T-helper 2 cell treated with Interferon-gamma antibody and Interleukin-4, amounts not matched to agents 100 ng/mL and 5 ng/mL, for 36 hours (primary cell): ENCODE measurements at regions not wholly inside any gene's neighbourhood (a gene's known extent, or its start where the extent isn't known, plus 50 kb on each side); places are given as distances from the start of the nearest gene placed in this dataset.

Experiments used
- intact Hi-C: fragments of 100-400 bp; cut with micrococcal nuclease; formaldehyde crosslinking; loops from one replicate; pipeline ENCODE4 v1.15.1; 2023

DNA sequence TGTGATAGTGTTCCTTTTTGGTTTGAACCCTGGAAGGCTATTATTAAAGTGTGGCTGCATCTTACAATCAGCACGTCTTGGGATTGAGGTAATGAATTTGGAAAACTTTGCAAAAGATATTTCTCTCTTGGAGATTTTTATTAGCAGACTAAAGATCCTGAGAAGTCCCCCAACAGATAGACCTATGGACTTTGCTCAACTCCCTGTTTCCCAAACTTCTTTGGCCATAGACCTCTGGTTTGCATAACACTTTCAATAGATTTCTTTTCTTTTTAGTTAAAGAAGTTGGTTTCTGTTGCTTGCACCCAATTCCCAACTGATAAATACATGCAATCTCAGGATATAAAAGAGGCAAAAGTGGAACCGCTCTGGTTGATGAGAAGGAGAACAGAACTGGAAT lies 465.8 kb upstream of the PROK2 start:
- intact Hi-C loops, result no loop called here

DNA sequence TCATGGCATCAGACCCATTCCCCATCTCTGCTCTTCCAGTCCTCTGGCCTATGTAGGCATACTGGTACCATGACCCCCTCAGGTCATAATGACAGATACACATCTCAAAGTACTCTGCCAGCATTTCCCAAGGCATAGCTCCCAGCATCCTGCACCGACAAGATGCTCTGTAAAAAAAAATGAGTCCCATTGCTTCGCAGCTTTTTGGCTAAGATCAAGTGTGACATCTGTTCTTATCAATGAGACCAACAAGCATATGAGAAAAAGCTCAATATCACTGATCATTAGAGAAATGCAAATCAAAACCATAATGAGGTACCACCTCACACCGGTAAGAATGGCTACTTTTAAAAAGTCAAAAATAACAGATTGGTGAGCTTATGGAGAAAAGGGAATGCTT lies 463.9 kb upstream of the PROK2 start:
- intact Hi-C loops, result no loop called here

DNA sequence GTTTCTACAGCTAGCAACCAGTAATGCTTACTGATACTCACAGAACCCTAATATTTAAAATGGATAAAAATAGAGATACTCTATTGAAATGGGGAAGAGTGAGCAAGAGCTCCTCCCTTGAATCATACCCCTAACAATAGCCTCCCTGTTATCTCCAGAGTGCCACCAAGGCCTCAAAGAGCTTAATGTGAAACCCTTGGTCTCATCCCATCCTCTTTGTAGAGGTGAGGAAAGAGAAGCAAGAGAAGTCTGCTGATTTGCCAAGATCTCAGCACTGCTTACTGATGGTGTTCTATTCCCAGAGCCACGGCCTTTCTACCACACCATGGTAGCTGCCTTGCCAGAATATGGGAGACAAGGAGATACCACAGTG lies 463.4 kb upstream of the PROK2 start:
- intact Hi-C loops, result no loop called here

DNA sequence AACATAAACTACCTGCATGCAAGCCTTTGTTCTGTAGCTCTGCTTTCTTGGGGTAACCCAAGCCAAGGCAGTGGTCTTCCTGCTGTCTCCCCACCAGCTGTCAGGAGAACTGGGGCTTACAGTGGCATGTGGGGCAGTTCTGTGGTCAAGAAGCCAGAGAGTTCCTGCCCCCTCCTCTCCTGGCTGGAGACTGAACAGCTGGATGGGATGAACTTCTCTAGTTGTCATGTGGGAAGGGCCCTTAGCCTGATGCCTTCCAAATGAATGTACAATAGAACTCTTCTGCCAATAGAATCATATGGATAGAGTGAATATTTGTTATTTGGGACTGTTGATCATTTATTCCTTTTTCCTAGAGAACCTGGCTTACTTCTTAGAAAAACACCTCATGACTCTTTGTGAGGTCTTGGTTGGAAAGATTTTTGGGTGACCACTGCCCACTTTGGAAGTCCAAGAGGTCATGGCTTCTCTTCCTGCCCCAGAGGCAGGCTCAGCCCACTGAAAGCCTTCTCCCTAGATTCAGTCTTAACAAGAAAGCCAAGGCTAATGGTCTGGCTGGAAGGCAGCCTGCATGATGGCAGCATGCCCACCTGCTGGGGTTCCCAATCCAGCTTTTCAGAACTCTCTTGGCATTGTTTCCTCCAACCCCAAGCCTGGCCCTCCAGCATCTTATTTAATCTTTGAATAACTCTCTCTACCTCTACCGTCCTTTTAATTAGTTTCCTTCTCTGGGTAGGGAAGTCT lies 462.9 kb upstream of the PROK2 start:
- intact Hi-C loops, result no loop called here

DNA sequence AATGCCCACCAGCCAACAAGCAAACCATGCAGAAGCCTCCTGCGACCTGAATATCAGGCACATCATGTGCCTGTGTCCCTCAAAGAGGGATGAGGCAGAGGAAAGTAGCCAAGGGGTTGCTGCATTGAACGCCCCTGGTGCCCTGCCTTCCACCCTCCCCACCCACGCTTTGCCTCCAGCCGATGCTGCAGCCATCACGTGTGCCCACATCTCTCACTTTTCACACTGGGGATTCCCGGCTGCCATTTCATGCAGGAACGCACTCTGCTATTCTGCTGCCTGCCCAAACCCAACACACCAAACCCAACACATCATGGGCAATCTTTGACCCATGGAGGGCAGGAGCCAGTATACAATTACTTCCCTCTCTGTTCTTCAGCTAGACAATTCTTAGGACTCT lies 462.2 kb upstream of the PROK2 start:
- intact Hi-C loops, result no loop called here

DNA sequence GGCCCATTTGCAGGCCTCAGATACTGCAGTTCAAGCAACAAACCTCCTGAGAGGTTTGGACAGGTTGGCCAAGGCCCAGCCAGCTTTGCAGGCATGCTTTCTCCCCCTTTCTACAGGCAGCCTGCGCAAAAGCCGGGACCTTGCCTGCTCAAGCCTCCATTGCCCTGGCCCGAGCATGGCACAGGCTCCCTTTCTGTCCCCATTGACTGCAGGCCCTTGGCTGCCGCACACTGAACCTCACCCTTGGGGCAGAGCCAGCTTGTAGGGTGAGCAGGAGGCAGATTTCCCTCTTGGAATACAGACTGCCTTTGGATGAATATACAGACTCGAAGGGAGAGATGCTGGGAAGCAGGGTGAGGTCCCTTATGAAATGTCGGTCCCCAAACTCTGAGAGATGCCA lies 461.7 kb upstream of the PROK2 start:
- intact Hi-C loops, result no loop called here

DNA sequence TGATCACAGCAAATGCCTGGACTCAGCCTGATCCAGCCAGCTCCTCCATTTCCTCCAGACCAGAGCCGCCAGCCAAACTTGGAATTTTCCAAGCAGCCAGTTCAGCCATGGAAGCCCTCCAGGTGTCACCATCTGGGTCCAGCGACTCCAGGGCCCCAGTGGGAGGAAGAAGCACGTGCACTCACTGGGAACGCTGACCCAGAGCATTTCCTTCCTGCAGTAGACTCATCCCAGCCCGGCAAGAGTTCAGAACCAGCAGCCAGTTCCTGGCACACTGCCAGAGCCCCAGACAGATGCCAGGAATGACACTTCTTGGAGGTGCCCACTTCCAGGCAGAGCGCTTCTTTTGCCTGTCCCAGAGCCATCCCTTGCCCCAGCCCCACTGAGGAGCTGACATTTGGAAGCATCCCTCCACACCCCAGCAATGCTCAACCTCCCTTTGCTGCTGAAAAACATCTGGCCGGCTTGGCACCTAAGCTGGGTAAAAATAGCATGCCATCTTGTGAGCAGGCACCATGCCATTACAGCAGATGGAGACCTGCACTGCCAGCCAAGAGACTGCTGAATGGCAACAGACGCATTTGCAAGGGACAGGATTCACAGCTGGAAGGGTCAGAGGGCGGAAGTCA lies 460.3 kb upstream of the PROK2 start:
- intact Hi-C loops, result no loop called here

DNA sequence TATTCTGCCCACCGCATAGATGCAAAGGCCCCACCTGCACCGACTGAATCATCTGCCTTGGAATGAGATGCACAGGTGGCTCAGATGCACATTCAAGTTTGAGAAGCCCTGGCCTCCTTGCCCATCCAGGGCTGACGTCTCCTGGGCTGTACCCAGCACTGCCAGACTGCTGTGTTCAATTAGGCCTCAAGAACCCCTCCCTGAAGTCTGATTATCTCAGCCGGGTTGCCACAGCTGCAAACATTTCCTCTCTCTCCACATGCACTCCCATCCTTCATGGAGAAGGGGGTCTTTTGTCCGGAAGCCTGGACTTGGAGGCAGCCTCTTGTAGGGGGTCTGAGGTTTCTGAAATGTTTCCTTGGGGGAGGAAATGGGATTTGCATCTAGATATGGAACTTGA lies 459.4 kb upstream of the PROK2 start:
- intact Hi-C loops, result no loop called here

DNA sequence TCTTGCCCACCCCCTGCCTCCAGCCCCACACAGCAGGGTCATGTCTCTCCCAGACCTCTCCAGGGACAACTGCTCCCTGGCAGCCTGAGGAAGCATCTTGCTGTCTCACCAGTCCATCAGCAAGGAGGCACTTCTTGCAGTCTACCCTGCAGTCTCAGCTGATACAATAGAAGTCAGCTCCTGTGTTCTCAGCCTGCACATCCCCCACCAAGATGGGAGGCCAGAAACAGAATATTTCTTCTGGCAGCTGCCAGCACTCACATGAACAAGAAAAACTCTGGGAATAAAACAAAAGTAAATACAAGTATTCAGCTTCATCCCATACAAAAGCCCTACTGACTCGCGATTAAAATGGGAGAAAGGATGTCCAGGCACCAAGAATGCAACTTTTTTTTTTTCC lies 457.4 kb upstream of the PROK2 start:
- intact Hi-C loops, result no loop called here

DNA sequence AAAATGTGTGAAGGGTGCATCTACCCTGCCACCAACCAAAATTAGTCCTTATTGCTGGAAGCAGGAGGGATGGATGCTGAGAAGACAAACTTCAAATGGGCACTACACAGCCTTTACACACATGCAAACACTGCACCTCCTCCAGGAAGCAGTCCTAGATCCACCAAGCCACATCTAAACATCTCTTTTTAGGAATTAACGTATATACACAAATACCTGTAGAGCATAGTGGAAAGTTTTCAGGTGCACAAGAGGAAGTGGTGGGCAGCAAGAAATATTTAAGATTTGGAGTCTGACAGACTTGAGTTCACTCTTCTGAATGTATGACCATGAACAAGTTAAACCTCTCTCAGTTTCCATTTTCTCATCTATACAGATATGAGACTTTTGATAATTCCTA lies 456.6 kb upstream of the PROK2 start:
- intact Hi-C loops, result no loop called here

DNA sequence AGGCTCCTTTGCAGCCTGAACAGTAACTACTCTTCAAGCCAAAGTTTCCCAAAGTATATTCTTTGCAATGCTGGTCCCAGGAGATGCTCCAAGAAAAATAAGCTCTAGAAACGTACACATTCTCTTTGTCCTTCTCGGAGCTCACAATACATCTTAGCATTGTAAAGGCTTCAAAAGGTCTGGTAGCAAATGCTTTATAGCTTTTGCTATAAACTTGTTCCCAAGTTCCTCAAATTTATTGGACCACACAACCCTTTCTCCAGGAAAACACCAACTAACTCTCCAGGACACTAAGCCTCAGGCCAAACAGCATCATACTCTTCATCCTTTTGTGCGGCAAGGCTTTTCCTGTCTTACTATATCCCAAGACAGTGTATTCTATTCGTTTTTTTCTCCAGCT lies 455.6 kb upstream of the PROK2 start:
- intact Hi-C loops, result no loop called here

DNA sequence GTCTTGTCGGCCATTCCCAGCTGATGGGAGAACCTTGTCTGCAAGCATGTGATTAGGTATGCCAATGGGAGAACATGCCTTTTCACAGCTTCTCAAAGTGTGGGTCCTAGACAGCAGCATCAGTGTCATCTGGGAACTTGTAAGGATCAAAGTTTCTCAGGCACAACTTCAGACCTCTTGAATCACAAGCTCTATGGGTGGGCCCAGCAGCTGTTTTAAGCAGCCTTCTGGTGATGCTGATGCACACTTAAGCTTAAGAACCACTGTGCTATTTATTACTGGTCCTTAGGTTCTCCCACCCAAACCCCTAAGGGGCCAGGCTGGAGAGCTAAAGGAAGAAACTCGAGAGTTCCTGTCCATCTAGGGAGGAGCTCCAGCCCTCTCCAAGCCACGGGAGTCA lies 453.9 kb upstream of the PROK2 start:
- intact Hi-C loops, result no loop called here

DNA sequence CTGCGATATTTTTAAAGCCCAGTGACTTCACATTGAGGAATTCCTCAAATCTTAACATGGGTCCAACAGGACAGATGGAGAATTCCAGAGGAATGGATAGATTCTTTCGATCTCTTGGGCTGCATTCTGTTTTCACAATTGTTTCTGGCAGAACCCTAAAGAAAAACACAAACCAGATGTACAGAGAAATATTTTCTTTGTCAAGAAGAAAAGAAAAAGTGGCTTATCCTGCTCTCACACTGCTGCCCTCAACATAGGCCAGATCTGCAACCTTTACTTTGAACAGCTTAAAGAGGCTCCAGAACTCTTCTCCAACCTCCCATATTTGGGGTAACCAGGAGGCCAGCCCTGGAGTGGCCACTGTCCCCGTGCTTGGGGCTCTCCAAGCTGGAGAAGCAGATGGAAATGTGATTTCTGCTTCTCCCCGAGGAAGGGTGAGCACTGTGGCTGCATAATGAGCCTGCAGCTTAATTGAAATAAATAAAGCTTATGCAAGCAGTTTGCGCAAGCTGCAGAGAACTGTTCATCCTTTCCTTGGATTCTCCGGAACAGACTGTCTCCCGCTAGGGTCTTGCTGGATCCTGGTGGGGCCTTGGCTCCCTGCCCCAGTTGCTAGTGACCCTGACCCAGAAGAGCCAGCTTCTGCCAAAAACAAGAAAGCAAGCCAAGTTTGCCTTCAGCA lies 453.2 kb upstream of the PROK2 start:
- intact Hi-C loops, result no loop called here

DNA sequence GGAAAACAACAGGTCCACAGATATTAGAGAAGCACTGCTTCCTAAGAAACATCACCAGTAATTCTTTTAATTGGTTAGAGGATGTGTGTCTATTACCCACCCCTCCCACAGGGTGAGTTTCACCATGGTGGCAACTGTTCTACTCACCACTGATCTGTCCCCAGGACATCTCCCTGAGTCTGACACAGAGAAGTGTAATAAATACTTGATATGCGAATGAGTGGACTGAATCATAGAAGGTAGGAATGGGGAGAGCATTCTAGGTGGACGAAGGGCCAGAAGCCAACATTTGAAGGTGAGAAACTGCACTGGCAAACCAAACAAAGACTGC lies 452.7 kb upstream of the PROK2 start:
- intact Hi-C loops, result no loop called here

DNA sequence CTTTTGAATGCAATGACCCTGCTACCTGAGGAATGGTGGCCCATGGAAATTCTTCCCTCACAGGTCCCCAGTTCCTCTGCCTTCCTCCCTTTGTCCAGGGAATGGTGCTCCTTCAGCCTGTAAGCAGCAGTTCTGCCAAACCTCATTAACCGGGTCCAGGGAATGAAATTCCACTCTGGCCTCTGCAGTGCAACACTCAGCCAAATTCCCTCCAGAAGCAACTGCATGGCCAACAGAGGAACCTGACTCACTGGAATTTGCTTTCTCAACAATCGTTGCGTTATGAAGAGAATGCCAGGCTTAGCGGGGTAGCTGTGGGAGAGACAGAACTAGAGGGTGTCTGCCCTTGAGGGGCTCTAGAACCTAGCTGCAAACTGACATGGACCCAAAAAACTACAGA lies 449.4 kb upstream of the PROK2 start:
- intact Hi-C loops, result no loop called here

DNA sequence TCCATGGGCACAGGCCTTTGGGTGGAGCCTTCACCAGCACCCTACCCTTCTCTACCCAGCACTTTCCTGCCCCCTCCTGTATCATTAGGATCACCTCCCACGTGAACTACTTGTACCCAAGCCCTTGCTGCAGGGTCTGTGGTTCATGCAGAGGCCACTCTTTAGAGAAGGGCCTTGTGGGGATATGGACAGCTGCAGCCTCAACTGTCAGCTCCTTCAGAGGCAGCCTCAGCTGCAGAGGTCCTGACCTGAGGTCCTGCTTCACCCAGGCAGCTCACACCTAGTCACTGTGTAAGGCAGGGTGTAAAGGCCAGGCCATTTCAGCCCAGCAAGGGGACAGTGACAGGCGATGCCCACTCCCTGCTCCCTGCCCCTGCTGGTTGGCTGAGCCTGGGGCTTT lies 448.6 kb upstream of the PROK2 start:
- intact Hi-C loops, result no loop called here

DNA sequence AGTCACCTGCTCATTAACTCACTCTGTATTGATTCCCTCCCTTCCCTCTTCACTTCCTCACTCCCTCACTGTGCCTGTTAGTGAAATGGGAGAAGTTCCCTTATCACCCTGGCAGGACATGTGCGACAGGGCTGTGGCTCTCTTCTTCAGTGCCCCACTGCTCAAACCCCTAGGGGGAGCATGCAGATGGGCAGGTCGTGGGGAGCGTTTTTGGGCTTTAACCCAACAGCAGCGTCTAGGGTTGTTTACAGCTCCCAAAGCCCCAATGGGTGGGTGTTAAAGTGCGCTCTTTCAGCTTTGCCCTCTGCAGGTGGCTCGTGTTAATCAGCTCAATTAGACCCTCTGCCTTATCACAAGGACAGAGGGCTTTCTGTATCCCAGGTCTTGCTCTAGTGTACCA lies 447.8 kb upstream of the PROK2 start:
- intact Hi-C loops, result no loop called here

DNA sequence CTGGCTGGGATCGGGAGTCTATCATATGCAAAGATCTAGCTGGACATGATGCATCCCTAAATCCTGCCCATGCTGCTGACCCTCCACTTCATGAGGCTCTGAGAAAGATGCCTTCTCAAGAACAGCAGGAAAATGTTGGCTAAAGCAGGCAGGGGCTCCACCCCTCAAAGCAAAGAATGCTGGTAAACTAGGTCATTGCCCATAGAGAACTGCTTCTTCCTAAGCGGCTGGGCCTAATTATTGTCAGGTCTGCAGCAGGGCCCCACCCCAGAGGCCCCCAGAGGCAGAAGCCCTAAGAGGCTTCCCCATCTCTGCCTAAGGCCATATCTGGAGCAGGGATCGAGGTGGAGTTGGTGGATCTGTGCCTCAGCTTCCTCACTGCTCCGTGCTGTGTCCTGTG lies 447.4 kb upstream of the PROK2 start:
- intact Hi-C loops, result no loop called here

DNA sequence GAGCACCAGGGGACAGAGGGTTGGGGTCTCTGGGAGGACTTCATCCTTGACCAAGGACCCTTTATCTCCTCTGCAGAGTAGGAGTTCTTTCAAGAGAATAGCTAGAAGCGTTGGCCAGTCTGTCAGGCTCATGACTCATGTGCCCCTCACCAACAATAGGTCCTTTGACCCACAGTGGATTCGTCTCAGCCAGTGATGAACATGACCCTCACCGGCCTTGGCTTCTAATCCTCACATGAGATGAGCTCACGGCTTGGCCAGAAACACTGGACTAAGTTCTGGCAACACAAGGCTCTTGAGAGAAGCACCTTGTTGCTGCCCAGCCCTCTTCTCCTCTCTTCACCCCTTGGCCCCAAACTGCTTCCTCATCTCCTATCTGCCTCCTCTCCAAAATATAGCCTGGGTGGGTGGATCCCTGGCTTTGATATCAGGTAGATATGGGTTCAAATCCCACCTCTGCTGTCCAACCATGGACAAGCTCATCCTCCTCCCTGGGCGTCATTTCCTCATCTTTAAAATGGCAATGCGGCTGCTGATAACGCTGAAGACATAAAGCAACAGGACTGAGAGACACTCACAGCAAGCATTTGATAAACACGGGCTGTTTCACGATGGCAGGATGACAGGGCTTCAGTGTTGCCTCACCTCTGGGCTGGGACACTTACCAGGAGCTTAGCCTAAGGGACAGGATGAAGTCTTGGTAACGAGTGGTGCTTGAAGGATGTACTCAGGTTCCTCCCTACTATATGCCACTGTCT lies 446.7 kb upstream of the PROK2 start:
- intact Hi-C loops, result no loop called here

DNA sequence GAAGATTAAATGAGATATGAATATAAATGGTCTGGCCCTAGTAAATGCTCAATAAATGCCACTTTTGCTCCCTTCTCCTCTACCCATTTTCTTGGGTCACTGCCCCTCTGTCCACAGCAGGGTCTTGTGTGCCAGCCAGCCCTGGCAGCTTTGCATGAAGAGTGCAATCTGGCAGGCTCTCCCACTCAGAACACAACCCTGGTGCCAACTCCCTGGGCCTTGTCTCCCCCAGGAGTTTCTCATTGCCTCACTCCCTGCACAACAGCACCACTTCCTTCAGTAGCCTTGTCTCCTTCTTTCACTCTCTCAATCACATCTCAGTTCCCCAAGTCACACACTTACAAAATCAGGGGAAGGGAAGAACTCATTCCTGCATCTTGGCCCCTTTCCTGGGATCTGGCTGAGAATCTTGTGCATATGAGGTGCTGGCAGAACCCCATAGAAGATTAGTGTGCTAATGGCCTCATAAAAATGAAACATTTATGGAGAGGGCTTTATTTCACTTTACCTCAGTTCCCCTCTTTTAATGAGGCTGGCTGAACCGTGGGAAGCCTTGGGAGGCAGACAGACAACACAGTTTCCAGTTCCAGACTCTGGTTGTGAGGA lies 445.9 kb upstream of the PROK2 start:
- intact Hi-C loops, result no loop called here

DNA sequence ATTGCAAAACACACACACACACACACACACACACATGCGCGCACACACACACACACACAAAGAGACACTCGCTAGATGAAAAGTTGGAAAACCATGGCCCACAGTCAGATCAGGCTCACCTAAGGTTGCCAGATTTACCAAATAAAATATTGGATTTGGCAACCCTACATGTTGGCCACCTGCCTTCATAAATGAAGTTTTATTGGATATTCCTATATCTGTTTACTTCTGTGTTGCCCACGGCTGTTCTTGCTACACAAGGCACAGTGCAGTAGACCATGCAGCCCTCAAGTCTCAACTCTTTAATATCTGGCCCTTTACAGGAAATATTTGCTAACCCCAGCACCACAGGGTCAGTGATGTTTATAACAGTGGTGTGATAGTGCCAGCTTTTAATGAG lies 445.0 kb upstream of the PROK2 start:
- intact Hi-C loops, result no loop called here

DNA sequence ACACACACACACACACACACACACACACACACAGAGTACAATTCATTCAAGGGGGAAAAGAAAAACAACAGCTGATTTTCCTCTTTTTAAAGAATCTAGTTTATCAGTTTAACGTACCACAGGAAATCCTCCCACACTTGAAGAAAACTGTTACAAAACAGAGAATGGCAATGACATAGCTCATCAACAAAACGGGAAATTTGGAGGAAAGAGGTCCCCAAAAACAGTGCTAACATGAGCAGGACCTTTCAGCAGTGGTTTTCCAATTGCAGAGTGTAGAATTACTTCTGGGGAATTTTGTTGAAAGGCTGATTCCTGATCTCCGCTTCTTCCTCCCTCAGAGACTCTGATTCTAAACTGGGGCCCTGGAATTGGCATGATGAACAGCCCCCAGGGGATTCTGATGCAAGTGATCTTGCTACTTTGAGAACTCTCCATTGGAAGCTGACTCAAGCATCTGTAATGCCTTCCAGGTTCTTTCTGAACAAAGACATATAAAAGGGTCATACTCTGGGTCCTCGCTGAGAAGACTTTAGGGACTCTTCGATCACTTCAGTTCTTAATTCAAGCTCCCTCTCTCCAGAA lies 442.6 kb upstream of the PROK2 start:
- intact Hi-C loops, result no loop called here
